HG03066 (cell line): ENCODE measurements at regions not wholly inside any gene's neighbourhood (a gene's known extent, or its start where the extent isn't known, plus 50 kb on each side); places are given as distances from the start of the nearest gene placed in this dataset.
"Not testable (repeated sequence)": the region's sequence is repeated elsewhere in the genome, so short reads cannot be mapped to it uniquely, and the experiment has no call there.

Experiments
- ATAC-seq: cut with Tn5 transposase; IDR thresholded peaks from one replicate; pipeline ENCODE4 v1.9.1; 2021; ENCODE audit warnings: low read depth; ENCODE audit not compliant: unreplicated experiment

- peak; percentile 65 for ATAC-seq
Observed at GRCh38 chr4:42282081-42282901, 115.0 kb upstream of the SHISA3 start.

GRCh38 chr4:42284030-42284429, 113.3 kb upstream of the SHISA3 start:
- no peak for ATAC-seq

GRCh38 chr4:42288876-42289275, 108.4 kb upstream of the SHISA3 start:
- ATAC-seq = not testable (repeated sequence)

GRCh38 chr4:42292192-42292591, 105.1 kb upstream of the SHISA3 start:
- ATAC-seq = not testable (repeated sequence)

GRCh38 chr4:42293967-42294813, 103.1 kb upstream of the SHISA3 start:
- no peak for ATAC-seq

GRCh38 chr4:42296196-42296595, 101.1 kb upstream of the SHISA3 start:
- no peak for ATAC-seq

GRCh38 chr4:42302348-42302747, 94.9 kb upstream of the SHISA3 start:
- no peak for ATAC-seq

GRCh38 chr4:42306221-42307109, 90.8 kb upstream of the SHISA3 start:
- no peak for ATAC-seq

- no peak for ATAC-seq
Observed at GRCh38 chr4:42308247-42308646, 89.0 kb upstream of the SHISA3 start.

- ATAC-seq = no peak
Observed at GRCh38 chr4:42309361-42310260, 87.7 kb upstream of the SHISA3 start.

- ATAC-seq = no peak
Observed at GRCh38 chr4:42310358-42310757, 86.9 kb upstream of the SHISA3 start.

GRCh38 chr4:42310806-42311205, 86.5 kb upstream of the SHISA3 start:
- ATAC-seq = no peak

GRCh38 chr4:42311591-42311990, 85.7 kb upstream of the SHISA3 start:
- no peak for ATAC-seq

GRCh38 chr4:42313420-42313819, 83.9 kb upstream of the SHISA3 start:
- not testable (repeated sequence) for ATAC-seq

- no peak for ATAC-seq
Observed at GRCh38 chr4:42313872-42314271, 83.4 kb upstream of the SHISA3 start.

GRCh38 chr4:42315231-42315630, 82.1 kb upstream of the SHISA3 start:
- no peak for ATAC-seq

- ATAC-seq = no peak
Observed at GRCh38 chr4:42320822-42321388, 76.4 kb upstream of the SHISA3 start.

- no peak for ATAC-seq
Observed at GRCh38 chr4:42326040-42326439, 71.2 kb upstream of the SHISA3 start.

- no peak for ATAC-seq
Observed at GRCh38 chr4:42326524-42326923, 70.8 kb upstream of the SHISA3 start.
